ENCODE measurements at regions not wholly inside any gene's neighbourhood (a gene's known extent, or its start where the extent isn't known, plus 50 kb on each side); places are given as distances from the start of the nearest gene placed in this dataset.
"Not testable (repeated sequence)": the region's sequence is repeated elsewhere in the genome, so short reads cannot be mapped to it uniquely, and the experiment has no call there.

GRCh38 chr3:135581806-135582205, 383.7 kb upstream of the PPP2R3A start:
- DNase-seq (ENCODE audit: insufficient read length, low spot score) (no peak), FAIRE-seq (no peak)
- TF ChIP-seq POLR2A (IDR thresholded peaks at IDR 0.05; ENCODE audit: low read depth, low read length), result no peak

- no peak for DNase-seq (ENCODE audit: insufficient read length, low spot score)
- no peak for FAIRE-seq
- TF ChIP-seq POLR2A (IDR thresholded peaks at IDR 0.05; ENCODE audit: low read depth, low read length), result no peak
These were observed 382.7 kb upstream of the PPP2R3A start for GRCh38 chr3:135582800-135583199.

GRCh38 chr3:135596563-135596962, 369.0 kb upstream of the PPP2R3A start:
- no peak for DNase-seq (ENCODE audit: insufficient read length, low spot score)
- FAIRE-seq, result no peak
- no peak for TF ChIP-seq POLR2A (IDR thresholded peaks at IDR 0.05; ENCODE audit: low read depth, low read length)

- FAIRE-seq, result no peak
These were observed 367.7 kb upstream of the PPP2R3A start for GRCh38 chr3:135597855-135598254.

GRCh38 chr3:135598597-135598996, 366.9 kb upstream of the PPP2R3A start:
- FAIRE-seq (no peak), DNase-seq (ENCODE audit: insufficient read length, low spot score) (no peak)
- TF ChIP-seq POLR2A (IDR thresholded peaks at IDR 0.05; ENCODE audit: low read depth, low read length), result no peak

More at GRCh38 chr3:135597855-135598254, 367.7 kb upstream of the PPP2R3A start:
- TF ChIP-seq POLR2A (IDR thresholded peaks at IDR 0.05; ENCODE audit: low read depth, low read length), result no peak
- DNase-seq (ENCODE audit: insufficient read length, low spot score), result no peak

GRCh38 chr3:135604512-135604911, 361.0 kb upstream of the PPP2R3A start:
- FAIRE-seq; DNase-seq (ENCODE audit: insufficient read length, low spot score): not testable (repeated sequence)

- DNase-seq (ENCODE audit: insufficient read length, low spot score), result no peak
- FAIRE-seq, result no peak
- TF ChIP-seq POLR2A (IDR thresholded peaks at IDR 0.05; ENCODE audit: low read depth, low read length), result no peak
These were observed 347.4 kb upstream of the PPP2R3A start for GRCh38 chr3:135618123-135618522.

- FAIRE-seq (no peak), DNase-seq (ENCODE audit: insufficient read length, low spot score) (no peak)
- TF ChIP-seq POLR2A (IDR thresholded peaks at IDR 0.05; ENCODE audit: low read depth, low read length), result no peak
These were observed 344.2 kb upstream of the PPP2R3A start for GRCh38 chr3:135621184-135621920.

GRCh38 chr3:135622215-135622614, 343.3 kb upstream of the PPP2R3A start:
- no peak for TF ChIP-seq POLR2A (IDR thresholded peaks at IDR 0.05; ENCODE audit: low read depth, low read length)
- FAIRE-seq (no peak), DNase-seq (ENCODE audit: insufficient read length, low spot score) (no peak)

- no peak for DNase-seq (ENCODE audit: insufficient read length, low spot score)
- no peak for TF ChIP-seq POLR2A (IDR thresholded peaks at IDR 0.05; ENCODE audit: low read depth, low read length)
- no peak for FAIRE-seq
These were observed 342.9 kb upstream of the PPP2R3A start for GRCh38 chr3:135622656-135623055.

- TF ChIP-seq POLR2A (IDR thresholded peaks at IDR 0.05; ENCODE audit: low read depth, low read length), result no peak
- no peak for FAIRE-seq
- no peak for DNase-seq (ENCODE audit: insufficient read length, low spot score)
These were observed 342.0 kb upstream of the PPP2R3A start for GRCh38 chr3:135623558-135623957.

GRCh38 chr3:135627057-135627456, 338.5 kb upstream of the PPP2R3A start:
- no peak for TF ChIP-seq POLR2A (IDR thresholded peaks at IDR 0.05; ENCODE audit: low read depth, low read length)
- FAIRE-seq (no peak), DNase-seq (ENCODE audit: insufficient read length, low spot score) (no peak)

GRCh38 chr3:135629701-135630408, 335.7 kb upstream of the PPP2R3A start:
- FAIRE-seq, result no peak
- no peak for TF ChIP-seq POLR2A (IDR thresholded peaks at IDR 0.05; ENCODE audit: low read depth, low read length)
- DNase-seq (ENCODE audit: insufficient read length, low spot score), result no peak

GRCh38 chr3:135632556-135633065, 332.9 kb upstream of the PPP2R3A start:
- TF ChIP-seq POLR2A (IDR thresholded peaks at IDR 0.05; ENCODE audit: low read depth, low read length), result no peak
- FAIRE-seq (no peak), DNase-seq (ENCODE audit: insufficient read length, low spot score) (no peak)

- no peak for DNase-seq (ENCODE audit: insufficient read length, low spot score)
- TF ChIP-seq POLR2A (IDR thresholded peaks at IDR 0.05; ENCODE audit: low read depth, low read length), result no peak
- FAIRE-seq, result no peak
These were observed 332.4 kb upstream of the PPP2R3A start for GRCh38 chr3:135633078-135633477.
